ENCODE measurements at regions not wholly inside any gene's neighbourhood (a gene's known extent, or its start where the extent isn't known, plus 50 kb on each side); places are given as distances from the start of the nearest gene placed in this dataset.

DNA sequence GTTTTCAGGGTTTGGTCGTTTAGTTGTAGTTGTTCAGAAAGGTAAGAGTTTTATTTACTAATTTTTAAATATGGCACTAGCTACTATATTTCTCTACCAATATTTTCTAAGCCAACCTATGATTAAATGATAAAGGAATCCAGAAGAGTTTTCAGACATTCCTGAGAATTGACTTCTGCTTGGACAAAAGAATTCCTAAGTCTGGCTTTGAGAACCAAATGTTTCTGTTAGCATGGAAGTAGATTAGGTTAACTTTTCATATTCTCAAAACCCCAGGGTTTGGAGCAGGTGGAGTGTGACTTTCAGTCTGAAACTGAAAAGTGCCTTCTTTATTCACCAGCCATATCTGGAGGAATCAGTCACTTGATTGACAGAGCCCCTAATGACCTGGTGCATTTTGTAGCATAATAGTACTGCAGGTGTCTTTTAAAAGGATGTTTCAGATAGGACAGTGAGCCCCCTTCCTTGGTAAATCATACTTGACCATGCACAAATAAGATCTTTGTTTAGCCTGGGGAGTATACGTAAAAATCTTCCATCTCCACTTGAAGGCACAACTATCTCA lies 457.0 kb upstream of the ZNF462 start:
- H3K4me1 Mint-ChIP-seq (ENCODE audit: low read depth, unreplicated experiment) = no peaks in the 10 kb centered on the region
- H3K36me3 Mint-ChIP-seq (ENCODE audit: insufficient read depth, unreplicated experiment) = no peaks in the 10 kb centered on the region
- no peaks in the 10 kb centered on the region for H3K9me3 Mint-ChIP-seq (ENCODE audit: low read depth, unreplicated experiment)
- CTCF ChIA-PET = no interaction called here
- TF ChIP-seq, protein P1, sequence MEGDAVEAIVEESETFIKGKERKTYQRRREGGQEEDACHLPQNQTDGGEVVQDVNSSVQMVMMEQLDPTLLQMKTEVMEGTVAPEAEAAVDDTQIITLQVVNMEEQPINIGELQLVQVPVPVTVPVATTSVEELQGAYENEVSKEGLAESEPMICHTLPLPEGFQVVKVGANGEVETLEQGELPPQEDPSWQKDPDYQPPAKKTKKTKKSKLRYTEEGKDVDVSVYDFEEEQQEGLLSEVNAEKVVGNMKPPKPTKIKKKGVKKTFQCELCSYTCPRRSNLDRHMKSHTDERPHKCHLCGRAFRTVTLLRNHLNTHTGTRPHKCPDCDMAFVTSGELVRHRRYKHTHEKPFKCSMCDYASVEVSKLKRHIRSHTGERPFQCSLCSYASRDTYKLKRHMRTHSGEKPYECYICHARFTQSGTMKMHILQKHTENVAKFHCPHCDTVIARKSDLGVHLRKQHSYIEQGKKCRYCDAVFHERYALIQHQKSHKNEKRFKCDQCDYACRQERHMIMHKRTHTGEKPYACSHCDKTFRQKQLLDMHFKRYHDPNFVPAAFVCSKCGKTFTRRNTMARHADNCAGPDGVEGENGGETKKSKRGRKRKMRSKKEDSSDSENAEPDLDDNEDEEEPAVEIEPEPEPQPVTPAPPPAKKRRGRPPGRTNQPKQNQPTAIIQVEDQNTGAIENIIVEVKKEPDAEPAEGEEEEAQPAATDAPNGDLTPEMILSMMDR (IDR thresholded peaks at IDR 0.05; ENCODE audit: unreplicated experiment) = no peak
- no peak overlapping the region for H3K4me3 Mint-ChIP-seq (ENCODE audit: low read depth, unreplicated experiment)
- DNase-seq = no peak
- H3K27me3 Mint-ChIP-seq (ENCODE audit: unreplicated experiment) = no peaks in the 10 kb centered on the region
- BruUV-seq (replicated peaks) = no TSS peak
- intact Hi-C loops (cut with micrococcal nuclease; ENCODE audit: unreplicated experiment) = no loop called here
- H3K27ac Mint-ChIP-seq (ENCODE audit: unreplicated experiment) = no peak overlapping the region

DNA sequence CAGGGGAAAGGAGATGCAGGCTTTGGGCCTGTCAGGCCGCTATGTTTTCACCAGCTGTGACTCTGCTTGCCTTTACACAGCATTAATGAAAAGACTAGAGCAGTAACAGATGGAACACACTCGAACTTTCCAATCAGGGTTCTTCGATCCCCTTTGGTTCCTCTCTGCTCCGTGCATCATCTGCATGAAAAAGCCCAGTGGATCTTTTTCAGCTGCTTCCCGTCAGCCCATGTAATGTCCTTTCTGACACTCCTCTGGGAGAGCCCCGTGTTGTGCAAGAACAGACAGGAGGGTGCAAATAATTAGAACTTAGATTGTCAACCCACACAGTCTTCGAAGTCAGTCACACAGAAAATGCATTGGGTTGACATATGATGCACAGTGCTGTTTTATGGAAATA lies 448.9 kb upstream of the ZNF462 start:
- Mint-ChIP-seq H3K9me3 (ENCODE audit: low read depth, unreplicated experiment) (no peaks in the 10 kb centered on the region), H3K4me3 (ENCODE audit: low read depth, unreplicated experiment) (no peak overlapping the region), H3K36me3 (ENCODE audit: insufficient read depth, unreplicated experiment) (no peaks in the 10 kb centered on the region), H3K27ac (ENCODE audit: unreplicated experiment) (no peak overlapping the region), H3K27me3 (ENCODE audit: unreplicated experiment) (no peaks in the 10 kb centered on the region), H3K4me1 (ENCODE audit: low read depth, unreplicated experiment) (no peaks in the 10 kb centered on the region)
- TF ChIP-seq, protein P1 (IDR thresholded peaks at IDR 0.05; ENCODE audit: unreplicated experiment) = no peak
- CTCF ChIA-PET = no interaction called here
- no peak for DNase-seq
- no TSS peak for BruUV-seq (replicated peaks)
- intact Hi-C loops (cut with micrococcal nuclease; ENCODE audit: unreplicated experiment) = no loop called here

DNA sequence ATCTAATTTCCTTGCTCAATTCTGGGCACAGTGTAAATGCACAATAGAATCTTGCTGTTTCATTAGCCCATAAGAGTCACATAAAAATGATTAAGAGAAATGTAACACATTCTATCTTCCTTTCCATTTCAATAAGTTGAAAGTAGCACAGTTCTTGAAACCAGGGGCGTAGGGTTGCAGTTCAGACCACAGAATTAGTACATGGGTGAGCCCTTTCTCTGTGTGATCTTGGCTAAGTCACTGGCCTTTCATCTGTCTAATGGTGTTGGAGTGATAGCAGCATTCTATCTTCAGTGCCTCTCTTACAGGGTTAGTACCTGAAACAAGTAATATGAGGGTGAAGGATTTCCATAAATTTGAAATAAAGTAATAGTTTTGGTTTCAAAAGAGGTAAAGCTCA lies 445.3 kb upstream of the ZNF462 start:
- intact Hi-C loops (cut with micrococcal nuclease; ENCODE audit: unreplicated experiment) = no loop called here
- Mint-ChIP-seq H3K4me1 (ENCODE audit: low read depth, unreplicated experiment) (peaks cover 32% of the 10 kb centered on the region), H3K36me3 (ENCODE audit: insufficient read depth, unreplicated experiment) (peaks cover 6% of the 10 kb centered on the region), H3K9me3 (ENCODE audit: low read depth, unreplicated experiment) (peaks cover 3% of the 10 kb centered on the region), H3K27me3 (ENCODE audit: unreplicated experiment) (no peaks in the 10 kb centered on the region), H3K4me3 (ENCODE audit: low read depth, unreplicated experiment) (no peak overlapping the region), H3K27ac (ENCODE audit: unreplicated experiment) (no peak overlapping the region)
- BruUV-seq (replicated peaks) = no TSS peak
- CTCF ChIA-PET = no interaction called here
- DNase-seq = no peak
- TF ChIP-seq, protein P1 (IDR thresholded peaks at IDR 0.05; ENCODE audit: unreplicated experiment) = no peak

- TF ChIP-seq, protein P1 (IDR thresholded peaks at IDR 0.05; ENCODE audit: unreplicated experiment) = no peak
- no peak for DNase-seq
- peak overlapping the region; percentile 71 for H3K27ac Mint-ChIP-seq (ENCODE audit: unreplicated experiment)
- H3K4me3 Mint-ChIP-seq (ENCODE audit: low read depth, unreplicated experiment) = no peak overlapping the region
- H3K4me1 Mint-ChIP-seq (ENCODE audit: low read depth, unreplicated experiment) = peaks cover 36% of the 10 kb centered on the region
- peaks cover 6% of the 10 kb centered on the region for H3K36me3 Mint-ChIP-seq (ENCODE audit: insufficient read depth, unreplicated experiment)
- intact Hi-C loops (cut with micrococcal nuclease; ENCODE audit: unreplicated experiment) = loop anchor here (10.0 kb wide), 1 partner anchor 465 kb away; no protein-coding TSS in a partner anchor
- no TSS peak for BruUV-seq (replicated peaks)
- CTCF ChIA-PET = interaction anchor here (0.5 to 0.9 kb wide), 2 partner anchors 59 to 460 kb away, joined by 3 read pairs; no protein-coding TSS in a partner anchor
- H3K27me3 Mint-ChIP-seq (ENCODE audit: unreplicated experiment) = no peaks in the 10 kb centered on the region
- peaks cover 3% of the 10 kb centered on the region for H3K9me3 Mint-ChIP-seq (ENCODE audit: low read depth, unreplicated experiment)
Measured at GRCh38 chr9:106419829-106420228, 443.1 kb upstream of the ZNF462 start.
